Body of pancreas (tissue), 4 donors: ENCODE measurements at regions not wholly inside any gene's neighbourhood (a gene's known extent, or its start where the extent isn't known, plus 50 kb on each side); places are given as distances from the start of the nearest gene placed in this dataset.

ENCODE experiments used
- CTCF ChIP-seq, 7 experiments: fragments of 450-650 bp in 4 of 7; fragments of 200-600 bp in 3 of 7; sonication (generic) in 3 of 7; IDR thresholded peaks; one replicate each; pipeline ENCODE4 v1.5.1; 2016 to 2019; ENCODE audit warnings: antibody characterized with exemption in 7 of 7
- POLR2A ChIP-seq, 3 donors: fragments of 450-650 bp; IDR thresholded peaks; one replicate each; pipeline ENCODE4 v1.6.1; 2016; ENCODE audit warnings: antibody characterized with exemption in 3 of 3, mild to moderate bottlenecking in 2 of 3

- TF ChIP-seq CTCF (IDR thresholded peaks at IDR 0.05) (no peak), POLR2A (IDR thresholded peaks at IDR 0.05) (no peak)
These were observed 129.7 kb downstream of the IRS1 start for GRCh38 chr2:226669905-226670304.
